ENCODE measurements at regions not wholly inside any gene's neighbourhood (a gene's known extent, or its start where the extent isn't known, plus 50 kb on each side); places are given as distances from the start of the nearest gene placed in this dataset.

DNA sequence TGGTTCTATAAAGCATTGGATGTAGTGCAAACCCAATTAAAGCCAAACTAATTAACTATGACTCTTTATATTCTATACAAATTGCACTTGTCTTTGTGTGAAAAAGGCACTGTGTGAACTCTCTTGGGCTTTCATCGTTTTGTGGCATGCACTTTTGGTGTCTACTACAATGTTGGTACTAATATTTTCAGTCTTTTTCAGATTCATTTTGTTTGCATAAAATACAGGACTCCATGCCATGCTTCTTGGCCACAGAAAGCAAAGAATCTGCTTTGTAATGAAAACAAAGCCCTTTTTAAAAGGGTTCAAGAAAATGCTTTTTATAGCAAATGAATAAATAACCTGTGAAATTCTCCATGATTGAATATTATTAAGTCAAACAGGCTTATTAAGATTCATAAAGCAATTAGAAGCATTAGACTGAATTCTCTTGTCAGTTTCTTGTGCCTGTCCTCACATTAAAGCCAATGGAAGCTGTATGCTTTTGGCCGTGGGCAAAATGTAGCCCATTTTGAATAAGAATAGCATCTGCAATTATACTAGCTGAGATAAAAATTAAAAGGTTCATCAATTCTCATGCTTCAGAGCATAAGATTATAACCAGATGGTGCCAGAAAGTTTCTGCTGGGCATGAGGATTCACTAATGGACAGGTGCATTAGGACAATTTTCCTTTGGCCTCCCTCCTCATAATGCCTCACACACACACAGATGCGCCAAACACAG lies 1665.2 kb downstream of the SUCLG1 start:
- TF ChIP-seq, protein P1, sequence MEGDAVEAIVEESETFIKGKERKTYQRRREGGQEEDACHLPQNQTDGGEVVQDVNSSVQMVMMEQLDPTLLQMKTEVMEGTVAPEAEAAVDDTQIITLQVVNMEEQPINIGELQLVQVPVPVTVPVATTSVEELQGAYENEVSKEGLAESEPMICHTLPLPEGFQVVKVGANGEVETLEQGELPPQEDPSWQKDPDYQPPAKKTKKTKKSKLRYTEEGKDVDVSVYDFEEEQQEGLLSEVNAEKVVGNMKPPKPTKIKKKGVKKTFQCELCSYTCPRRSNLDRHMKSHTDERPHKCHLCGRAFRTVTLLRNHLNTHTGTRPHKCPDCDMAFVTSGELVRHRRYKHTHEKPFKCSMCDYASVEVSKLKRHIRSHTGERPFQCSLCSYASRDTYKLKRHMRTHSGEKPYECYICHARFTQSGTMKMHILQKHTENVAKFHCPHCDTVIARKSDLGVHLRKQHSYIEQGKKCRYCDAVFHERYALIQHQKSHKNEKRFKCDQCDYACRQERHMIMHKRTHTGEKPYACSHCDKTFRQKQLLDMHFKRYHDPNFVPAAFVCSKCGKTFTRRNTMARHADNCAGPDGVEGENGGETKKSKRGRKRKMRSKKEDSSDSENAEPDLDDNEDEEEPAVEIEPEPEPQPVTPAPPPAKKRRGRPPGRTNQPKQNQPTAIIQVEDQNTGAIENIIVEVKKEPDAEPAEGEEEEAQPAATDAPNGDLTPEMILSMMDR (IDR thresholded peaks at IDR 0.05) = no peak
- TF ChIP-seq POLR2A (IDR thresholded peaks at IDR 0.05) = no peak

Data from testis (tissue), 2 donors.